ENCODE measurements at regions not wholly inside any gene's neighbourhood (a gene's known extent, or its start where the extent isn't known, plus 50 kb on each side); places are given as distances from the start of the nearest gene placed in this dataset.

- H3K79me2 ChIP-seq (ENCODE audit: control insufficient read depth, low read length): no peaks in the 10 kb centered on the region
- no peaks in the 10 kb centered on the region for H3F3A ChIP-seq (ENCODE audit: control insufficient read depth, insufficient read depth)
- no peaks in the 10 kb centered on the region for H3K36me3 ChIP-seq (ENCODE audit: control insufficient read depth, low read length)
- no peak overlapping the region for H3K4me2 ChIP-seq (ENCODE audit: low read length)
- no peaks in the 10 kb centered on the region for H4K20me1 ChIP-seq (ENCODE audit: control insufficient read depth, insufficient read depth, low read depth, low read length)
- no peak for TF ChIP-seq CTCF (IDR thresholded peaks at IDR 0.05; ENCODE audit: low read depth, low read length, poor library complexity, severe bottlenecking)
- no peak for TF ChIP-seq EZH2phosphoT487 (IDR thresholded peaks at IDR 0.05; ENCODE audit: borderline replicate concordance, low read length)
- no peak overlapping the region for H3K27ac ChIP-seq (ENCODE audit: low read depth, low read length)
- H3K27me3 ChIP-seq (ENCODE audit: control insufficient read depth, low read length): no peaks in the 10 kb centered on the region
- no peaks in the 10 kb centered on the region for H3K9me2 ChIP-seq (replicated peaks; ENCODE audit: control insufficient read depth, low read length)
- H3K4me3 ChIP-seq (ENCODE audit: low read length): no peak overlapping the region
- no peaks in the 10 kb centered on the region for H3K4me1 ChIP-seq (ENCODE audit: control insufficient read depth, low read length)
- no peaks in the 10 kb centered on the region for H3K9me3 ChIP-seq (ENCODE audit: control insufficient read depth, insufficient read depth, low read length)
These were observed 335.2 kb upstream of the LRATD1 start for GRCh38 chr2:14297340-14297739.

DNA sequence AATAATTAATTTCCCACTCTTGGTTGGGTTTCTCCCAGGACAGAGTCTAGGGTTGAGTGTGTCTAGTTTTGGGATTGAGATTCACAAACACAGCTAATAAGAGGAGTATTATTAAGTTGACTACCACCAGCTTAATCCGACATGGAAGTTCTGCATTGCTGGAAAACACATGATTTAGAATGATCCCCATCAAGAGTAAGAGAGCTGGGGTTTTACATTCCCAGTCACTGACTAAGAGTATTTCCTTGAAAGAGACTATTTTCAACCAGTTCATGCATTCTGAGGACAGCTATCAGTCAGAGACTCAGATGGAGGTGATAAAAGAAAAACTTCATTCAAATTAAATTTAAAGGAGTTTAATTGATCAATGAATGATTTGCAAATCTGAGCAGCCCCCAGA, 334.6 kb upstream of the LRATD1 start:
- TF ChIP-seq CTCF (IDR thresholded peaks at IDR 0.05; ENCODE audit: low read depth, low read length, poor library complexity, severe bottlenecking) (no peak), EZH2phosphoT487 (IDR thresholded peaks at IDR 0.05; ENCODE audit: borderline replicate concordance, low read length) (no peak)
- H3K4me2 ChIP-seq (ENCODE audit: low read length): no peak overlapping the region
- no peak overlapping the region for H3K27ac ChIP-seq (ENCODE audit: low read depth, low read length)
- no peaks in the 10 kb centered on the region for H4K20me1 ChIP-seq (ENCODE audit: control insufficient read depth, insufficient read depth, low read depth, low read length)
- no peaks in the 10 kb centered on the region for H3K9me2 ChIP-seq (replicated peaks; ENCODE audit: control insufficient read depth, low read length)
- no peaks in the 10 kb centered on the region for H3K27me3 ChIP-seq (ENCODE audit: control insufficient read depth, low read length)
- H3K4me1 ChIP-seq (ENCODE audit: control insufficient read depth, low read length): no peaks in the 10 kb centered on the region
- no peaks in the 10 kb centered on the region for H3K79me2 ChIP-seq (ENCODE audit: control insufficient read depth, low read length)
- H3K9me3 ChIP-seq (ENCODE audit: control insufficient read depth, insufficient read depth, low read length): no peaks in the 10 kb centered on the region
- H3K36me3 ChIP-seq (ENCODE audit: control insufficient read depth, low read length): no peaks in the 10 kb centered on the region
- H3K4me3 ChIP-seq (ENCODE audit: low read length): no peak overlapping the region
- H3F3A ChIP-seq (ENCODE audit: control insufficient read depth, insufficient read depth): no peaks in the 10 kb centered on the region

- H3K4me2 ChIP-seq (ENCODE audit: low read length): no peak overlapping the region
- H3K4me1 ChIP-seq (ENCODE audit: control insufficient read depth, low read length): no peaks in the 10 kb centered on the region
- no peaks in the 10 kb centered on the region for H3K9me2 ChIP-seq (replicated peaks; ENCODE audit: control insufficient read depth, low read length)
- no peak for TF ChIP-seq EZH2phosphoT487 (IDR thresholded peaks at IDR 0.05; ENCODE audit: borderline replicate concordance, low read length)
- no peak for TF ChIP-seq CTCF (IDR thresholded peaks at IDR 0.05; ENCODE audit: low read depth, low read length, poor library complexity, severe bottlenecking)
- H3K9me3 ChIP-seq (ENCODE audit: control insufficient read depth, insufficient read depth, low read length): no peaks in the 10 kb centered on the region
- no peaks in the 10 kb centered on the region for H3F3A ChIP-seq (ENCODE audit: control insufficient read depth, insufficient read depth)
- H3K27ac ChIP-seq (ENCODE audit: low read depth, low read length): no peak overlapping the region
- no peaks in the 10 kb centered on the region for H3K27me3 ChIP-seq (ENCODE audit: control insufficient read depth, low read length)
- no peaks in the 10 kb centered on the region for H4K20me1 ChIP-seq (ENCODE audit: control insufficient read depth, insufficient read depth, low read depth, low read length)
- no peak overlapping the region for H3K4me3 ChIP-seq (ENCODE audit: low read length)
- H3K36me3 ChIP-seq (ENCODE audit: control insufficient read depth, low read length): no peaks in the 10 kb centered on the region
- no peaks in the 10 kb centered on the region for H3K79me2 ChIP-seq (ENCODE audit: control insufficient read depth, low read length)
These were observed 331.2 kb upstream of the LRATD1 start for GRCh38 chr2:14301331-14301730.

Data from DOHH2 (cell line).